ENCODE measurements at regions not wholly inside any gene's neighbourhood (a gene's known extent, or its start where the extent isn't known, plus 50 kb on each side); places are given as distances from the start of the nearest gene placed in this dataset.
A peak's percentile ranks its signal among the peaks of the same experiment; 100 is the strongest.

DNA sequence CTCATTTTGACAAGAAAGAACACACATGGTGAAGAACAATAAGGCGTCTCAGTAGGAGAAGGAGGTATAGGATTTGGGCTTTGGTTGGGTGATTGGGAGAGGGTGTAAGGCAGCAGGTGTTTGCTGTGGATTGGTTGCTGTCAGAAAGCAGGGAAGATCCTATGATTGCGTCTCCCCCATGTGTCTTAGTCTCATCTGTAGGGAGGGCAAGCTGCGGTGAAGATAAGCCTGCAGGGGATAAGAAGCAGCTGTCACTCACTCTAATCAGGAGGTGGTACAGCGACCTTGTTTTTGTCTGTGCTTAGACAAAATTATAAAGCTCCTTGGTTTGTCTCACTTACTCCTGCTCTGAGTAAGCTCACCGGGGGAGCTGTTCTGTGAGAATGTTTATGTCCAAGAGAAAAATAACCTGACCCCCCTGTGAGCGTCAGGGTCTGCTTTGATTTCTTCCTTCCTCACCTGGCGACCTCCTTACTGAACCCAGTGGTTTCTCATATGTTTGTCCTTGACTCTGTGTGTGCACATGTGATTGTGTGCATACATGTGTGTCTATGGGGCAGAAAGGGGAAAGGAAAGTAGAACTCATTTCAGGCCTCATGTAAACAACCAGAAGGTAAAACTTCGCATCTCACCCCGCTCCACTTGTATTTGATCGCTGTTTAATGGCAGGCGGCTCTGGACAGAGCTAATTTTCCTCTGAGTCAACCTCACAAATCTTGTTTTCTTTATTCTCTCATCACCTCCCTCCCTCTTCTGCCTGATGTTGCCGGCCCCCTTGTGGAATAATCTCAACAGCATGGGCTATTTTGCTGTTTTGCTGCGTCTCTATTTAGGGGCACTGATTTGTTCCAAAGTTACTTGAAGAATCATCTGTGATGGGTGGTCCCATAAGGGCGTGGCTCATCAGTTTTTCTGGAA lies 105.6 kb downstream of the TENT4A start:
- H3K9ac ChIP-seq (ENCODE audit: insufficient read length, low read depth), result no peak overlapping the region
- H3K9me3 ChIP-seq (ENCODE audit: insufficient read depth, low read length), result no peaks in the 10 kb centered on the region; the same call in 1 of the 2 replicates
- H3K27me3 ChIP-seq (ENCODE audit: insufficient read depth, insufficient read length), result no peaks in the 10 kb centered on the region
- DNase-seq (ENCODE audit: low read depth, low spot score), result no peak
- no peak for TF ChIP-seq ZNF274 (IDR thresholded peaks at IDR 0.05; ENCODE audit: low read depth, low read length)
- no peak overlapping the region for H3K4me3 ChIP-seq (ENCODE audit: insufficient read length, low read depth)
- H3K36me3 ChIP-seq (ENCODE audit: insufficient read depth, insufficient read length, low read length), result no peaks in the 10 kb centered on the region
- no peaks in the 10 kb centered on the region for H3K4me1 ChIP-seq (ENCODE audit: insufficient read depth, insufficient read length)

DNA sequence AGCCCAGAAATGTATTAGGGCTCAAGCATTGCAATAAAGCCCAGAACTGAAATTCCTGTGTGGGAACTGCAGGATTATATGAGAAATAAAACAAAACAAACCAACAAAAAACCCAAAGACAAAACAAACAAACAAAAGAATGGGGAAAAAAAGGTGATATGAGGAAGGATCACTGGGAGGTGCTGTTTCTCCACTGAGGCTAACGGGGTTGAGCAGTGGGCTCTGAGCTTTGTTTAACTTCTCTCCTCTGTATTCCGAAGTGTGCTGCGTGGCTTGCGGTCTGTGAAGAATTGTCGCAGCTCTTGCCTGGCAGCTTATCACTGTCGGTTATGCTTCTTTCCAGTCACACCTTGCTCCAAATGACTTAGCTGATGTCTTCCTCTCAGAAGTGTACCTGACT lies 106.3 kb downstream of the TENT4A start:
- H3K36me3 ChIP-seq (ENCODE audit: insufficient read depth, insufficient read length, low read length), result no peaks in the 10 kb centered on the region
- H3K9me3 ChIP-seq (ENCODE audit: insufficient read depth, low read length), result no peaks in the 10 kb centered on the region; the same call in 1 of the 2 replicates
- TF ChIP-seq YY1 (IDR thresholded peaks at IDR 0.05; ENCODE audit: insufficient read depth, insufficient read length), result no peak
- no peak for TF ChIP-seq SUZ12 (IDR thresholded peaks at IDR 0.05; ENCODE audit: extremely low read depth, insufficient read depth, insufficient read length)
- no peak for TF ChIP-seq ZNF274 (IDR thresholded peaks at IDR 0.05; ENCODE audit: low read depth, low read length)
- no peak overlapping the region for H3K9ac ChIP-seq (ENCODE audit: insufficient read length, low read depth)
- H3K4me1 ChIP-seq (ENCODE audit: insufficient read depth, insufficient read length), result no peaks in the 10 kb centered on the region
- DNase-seq (ENCODE audit: low read depth, low spot score), result no peak
- H3K4me3 ChIP-seq (ENCODE audit: insufficient read length, low read depth), result no peak overlapping the region
- no peaks in the 10 kb centered on the region for H3K27me3 ChIP-seq (ENCODE audit: insufficient read depth, insufficient read length)

GRCh38 chr5:6820851-6821479 lies 107.7 kb downstream of the TENT4A start:
- no peak for TF ChIP-seq YY1 (IDR thresholded peaks at IDR 0.05; ENCODE audit: insufficient read depth, insufficient read length)
- TF ChIP-seq ZNF274 (IDR thresholded peaks at IDR 0.05; ENCODE audit: low read depth, low read length), result no peak
- no peak for TF ChIP-seq SUZ12 (IDR thresholded peaks at IDR 0.05; ENCODE audit: extremely low read depth, insufficient read depth, insufficient read length)
- no peaks in the 10 kb centered on the region; the same call in 1 of the 2 replicates for H3K9me3 ChIP-seq (ENCODE audit: insufficient read depth, low read length)
- DNase-seq (ENCODE audit: low read depth, low spot score), result peak; percentile 65

DNA sequence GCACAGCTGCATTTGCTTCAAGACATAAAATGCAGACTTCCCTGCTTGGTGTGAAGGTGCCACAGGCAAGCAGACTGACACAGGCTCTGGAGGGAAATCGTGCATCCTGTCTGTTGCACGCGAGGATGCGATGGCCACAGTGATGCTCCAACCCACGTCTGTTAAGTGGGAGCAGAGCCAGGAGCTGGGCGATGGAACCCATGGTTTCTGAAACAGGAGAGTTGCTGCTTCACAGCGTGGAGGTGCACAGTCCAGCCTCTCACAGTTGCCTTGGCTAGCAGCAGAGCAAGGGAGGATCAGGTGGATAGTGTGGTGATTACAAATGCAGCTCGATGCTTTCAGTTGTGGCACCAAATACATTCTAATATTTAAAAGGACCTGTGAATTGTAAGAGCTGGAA lies 108.8 kb downstream of the TENT4A start:
- H3K9ac ChIP-seq (ENCODE audit: insufficient read length, low read depth), result no peak overlapping the region
- no peak for DNase-seq (ENCODE audit: low read depth, low spot score)
- TF ChIP-seq YY1 (IDR thresholded peaks at IDR 0.05; ENCODE audit: insufficient read depth, insufficient read length), result no peak
- no peak for TF ChIP-seq SUZ12 (IDR thresholded peaks at IDR 0.05; ENCODE audit: extremely low read depth, insufficient read depth, insufficient read length)
- no peak for TF ChIP-seq ZNF274 (IDR thresholded peaks at IDR 0.05; ENCODE audit: low read depth, low read length)

More at GRCh38 chr5:6820851-6821479, 107.7 kb downstream of the TENT4A start:
- no peaks in the 10 kb centered on the region for H3K27me3 ChIP-seq (ENCODE audit: insufficient read depth, insufficient read length)
- no peaks in the 10 kb centered on the region for H3K36me3 ChIP-seq (ENCODE audit: insufficient read depth, insufficient read length, low read length)
- no peak overlapping the region for H3K4me3 ChIP-seq (ENCODE audit: insufficient read length, low read depth)
- H3K9ac ChIP-seq (ENCODE audit: insufficient read length, low read depth), result no peak overlapping the region
- H3K4me1 ChIP-seq (ENCODE audit: insufficient read depth, insufficient read length), result no peaks in the 10 kb centered on the region

GRCh38 chr5:6822556-6823343 lies 109.5 kb downstream of the TENT4A start:
- no peaks in the 10 kb centered on the region for H3K36me3 ChIP-seq (ENCODE audit: insufficient read depth, insufficient read length, low read length)
- H3K27me3 ChIP-seq (ENCODE audit: insufficient read depth, insufficient read length), result no peaks in the 10 kb centered on the region
- no peak overlapping the region for H3K4me3 ChIP-seq (ENCODE audit: insufficient read length, low read depth)
- H3K9ac ChIP-seq (ENCODE audit: insufficient read length, low read depth), result no peak overlapping the region
- H3K9me3 ChIP-seq (ENCODE audit: insufficient read depth, low read length), result no peaks in the 10 kb centered on the region; the same call in 1 of the 2 replicates
- TF ChIP-seq SUZ12 (IDR thresholded peaks at IDR 0.05; ENCODE audit: extremely low read depth, insufficient read depth, insufficient read length), result no peak
- TF ChIP-seq YY1 (IDR thresholded peaks at IDR 0.05; ENCODE audit: insufficient read depth, insufficient read length), result no peak
- no peak for TF ChIP-seq ZNF274 (IDR thresholded peaks at IDR 0.05; ENCODE audit: low read depth, low read length)
- H3K4me1 ChIP-seq (ENCODE audit: insufficient read depth, insufficient read length), result no peaks in the 10 kb centered on the region
- DNase-seq (ENCODE audit: low read depth, low spot score), result no peak

More for the DNA sequence above, 108.8 kb downstream of the TENT4A start:
- Histone ChIP-seq H3K27me3 (ENCODE audit: insufficient read depth, insufficient read length) (no peaks in the 10 kb centered on the region), H3K36me3 (ENCODE audit: insufficient read depth, insufficient read length, low read length) (no peaks in the 10 kb centered on the region), H3K4me1 (ENCODE audit: insufficient read depth, insufficient read length) (no peaks in the 10 kb centered on the region), H3K9me3 (ENCODE audit: insufficient read depth, low read length) (no peaks in the 10 kb centered on the region; the same call in 1 of the 2 replicates), H3K4me3 (ENCODE audit: insufficient read length, low read depth) (no peak overlapping the region)

- no peaks in the 10 kb centered on the region; the same call in 1 of the 2 replicates for H3K9me3 ChIP-seq (ENCODE audit: insufficient read depth, low read length)
- no peaks in the 10 kb centered on the region for H3K36me3 ChIP-seq (ENCODE audit: insufficient read depth, insufficient read length, low read length)
- TF ChIP-seq SUZ12 (IDR thresholded peaks at IDR 0.05; ENCODE audit: extremely low read depth, insufficient read depth, insufficient read length) (no peak), YY1 (IDR thresholded peaks at IDR 0.05; ENCODE audit: insufficient read depth, insufficient read length) (no peak), ZNF274 (IDR thresholded peaks at IDR 0.05; ENCODE audit: low read depth, low read length) (no peak)
- DNase-seq (ENCODE audit: low read depth, low spot score), result no peak
- H3K27me3 ChIP-seq (ENCODE audit: insufficient read depth, insufficient read length), result no peaks in the 10 kb centered on the region
- no peak overlapping the region for H3K9ac ChIP-seq (ENCODE audit: insufficient read length, low read depth)
- H3K4me3 ChIP-seq (ENCODE audit: insufficient read length, low read depth), result no peak overlapping the region
- H3K4me1 ChIP-seq (ENCODE audit: insufficient read depth, insufficient read length), result no peaks in the 10 kb centered on the region
Measured at GRCh38 chr5:6823996-6824395, 110.8 kb downstream of the TENT4A start.
